Brain microvascular endothelial cell (primary cell): ENCODE measurements at regions not wholly inside any gene's neighbourhood (a gene's known extent, or its start where the extent isn't known, plus 50 kb on each side); places are given as distances from the start of the nearest gene placed in this dataset.

ENCODE experiments used
- DNase-seq: peaks from one replicate; pipeline ENCODE4 v3.0.0-alpha.2; 2020
- H3K27ac ChIP-seq: fragments of 250-450 bp; sonication (Bioruptor Pico); 2 replicates; pipeline ENCODE4 v1.5.1; 2020; ENCODE audit warnings: mild to moderate bottlenecking, moderate library complexity
- H3K27me3 ChIP-seq: fragments of 250-450 bp; sonication (Bioruptor Pico); replicated peaks from 2 replicates; pipeline ENCODE4 v1.5.1; 2020; ENCODE audit warnings: mild to moderate bottlenecking
- H3K36me3 ChIP-seq: fragments of 250-450 bp; sonication (Bioruptor Pico); replicated peaks from 2 replicates; pipeline ENCODE4 v1.5.1; 2020; ENCODE audit warnings: mild to moderate bottlenecking
- H3K4me3 ChIP-seq: 2 replicates; pipeline ENCODE4 v1.5.1; 2011; ENCODE audit warnings: low read depth, mild to moderate bottlenecking, control low read depth, low read length, moderate library complexity
- in situ Hi-C: cut with HindIII; loops from 2 replicates; pipeline ENCODE4 v1.10.0; 2017; ENCODE audit warnings: low sequenced_read_pairs, low pct_ligation_motif_present
- TF ChIP-seq, protein P1 (sequence below): IDR thresholded peaks from 2 replicates; pipeline ENCODE4 v1.5.1; 2011; ENCODE audit warnings: low read depth, mild to moderate bottlenecking, moderate library complexity, low read length, control low read depth, inconsistent platforms; ENCODE audit errors: missing control alignments

DNA sequence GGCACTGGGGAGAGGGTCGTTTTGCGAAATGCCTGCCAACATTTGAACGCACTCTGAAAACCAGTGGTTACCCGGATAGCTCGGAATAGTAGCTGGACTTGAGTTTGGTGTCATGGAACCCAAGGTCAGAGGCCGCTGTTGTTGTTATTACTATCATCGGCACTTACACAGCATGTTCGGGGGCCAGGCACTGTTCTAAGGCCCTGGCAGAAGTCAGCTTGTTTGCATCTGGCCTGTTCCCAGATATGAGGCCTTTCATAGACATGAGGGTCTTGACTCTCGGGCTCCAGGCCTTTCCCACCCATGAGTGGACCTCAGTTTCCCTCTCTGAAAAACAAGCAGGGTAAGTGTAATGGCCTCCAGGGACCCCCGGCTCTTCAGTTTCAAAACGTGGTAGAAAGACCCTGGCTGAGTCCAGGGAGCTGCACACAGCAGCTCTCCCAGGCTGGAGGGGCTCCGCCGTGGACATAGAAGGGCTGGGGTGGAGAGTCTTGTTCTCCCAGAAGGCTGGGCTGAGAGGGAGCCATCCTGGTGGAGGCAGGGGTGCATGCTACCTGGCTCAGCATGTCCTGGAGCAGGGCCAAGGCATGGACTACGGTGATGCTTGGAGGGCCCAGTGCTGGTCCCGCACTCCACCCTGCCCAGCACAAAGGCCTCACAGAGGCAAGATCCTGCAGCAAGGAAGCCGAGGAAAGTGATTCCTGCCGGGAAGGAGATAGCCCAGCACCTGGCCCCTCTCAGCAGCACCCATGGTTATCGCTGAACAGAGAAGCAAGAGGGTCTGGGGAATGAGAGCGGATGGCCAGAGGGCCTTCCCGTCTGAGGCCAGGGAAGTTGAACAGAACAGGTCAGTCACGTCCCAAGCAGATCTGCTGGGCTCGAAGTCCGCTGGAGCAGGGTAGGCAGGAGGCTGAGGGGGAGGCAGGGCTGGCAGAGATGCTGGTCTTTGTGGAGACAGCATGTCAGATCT is 63.5 kb upstream of the C14orf180 start:
- in situ Hi-C loops, result no loop called here
- Histone ChIP-seq H3K4me3 (no peak overlapping the region), H3K36me3 (no peaks in the 10 kb centered on the region), H3K27me3 (no peaks in the 10 kb centered on the region), H3K27ac (no peak overlapping the region)
- TF ChIP-seq, protein P1, sequence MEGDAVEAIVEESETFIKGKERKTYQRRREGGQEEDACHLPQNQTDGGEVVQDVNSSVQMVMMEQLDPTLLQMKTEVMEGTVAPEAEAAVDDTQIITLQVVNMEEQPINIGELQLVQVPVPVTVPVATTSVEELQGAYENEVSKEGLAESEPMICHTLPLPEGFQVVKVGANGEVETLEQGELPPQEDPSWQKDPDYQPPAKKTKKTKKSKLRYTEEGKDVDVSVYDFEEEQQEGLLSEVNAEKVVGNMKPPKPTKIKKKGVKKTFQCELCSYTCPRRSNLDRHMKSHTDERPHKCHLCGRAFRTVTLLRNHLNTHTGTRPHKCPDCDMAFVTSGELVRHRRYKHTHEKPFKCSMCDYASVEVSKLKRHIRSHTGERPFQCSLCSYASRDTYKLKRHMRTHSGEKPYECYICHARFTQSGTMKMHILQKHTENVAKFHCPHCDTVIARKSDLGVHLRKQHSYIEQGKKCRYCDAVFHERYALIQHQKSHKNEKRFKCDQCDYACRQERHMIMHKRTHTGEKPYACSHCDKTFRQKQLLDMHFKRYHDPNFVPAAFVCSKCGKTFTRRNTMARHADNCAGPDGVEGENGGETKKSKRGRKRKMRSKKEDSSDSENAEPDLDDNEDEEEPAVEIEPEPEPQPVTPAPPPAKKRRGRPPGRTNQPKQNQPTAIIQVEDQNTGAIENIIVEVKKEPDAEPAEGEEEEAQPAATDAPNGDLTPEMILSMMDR, result no peak
- DNase-seq, result no peak

DNA sequence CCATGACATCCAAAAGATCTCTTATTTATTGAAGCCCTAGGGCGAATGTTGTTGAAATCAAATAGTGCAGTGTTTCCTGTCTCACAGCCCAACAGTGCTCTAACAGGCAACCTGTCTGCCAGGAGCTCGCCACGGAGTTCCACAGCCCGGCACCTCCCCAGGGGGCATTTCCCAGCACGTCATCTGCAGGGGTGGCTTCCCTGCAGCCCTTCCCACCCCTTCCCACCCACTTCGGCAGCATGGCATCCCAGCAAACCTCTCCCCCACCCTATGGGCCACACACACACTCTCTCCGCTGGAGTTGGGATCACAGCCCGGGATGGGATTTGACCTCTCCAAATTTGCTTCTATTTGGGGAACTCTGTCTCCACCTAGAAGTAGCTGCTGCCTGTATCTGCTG is 62.7 kb upstream of the C14orf180 start:
- TF ChIP-seq, protein P1, result no peak
- Histone ChIP-seq H3K36me3 (no peaks in the 10 kb centered on the region), H3K27me3 (no peaks in the 10 kb centered on the region), H3K4me3 (no peak overlapping the region), H3K27ac (no peak overlapping the region)
- in situ Hi-C loops, result no loop called here
- DNase-seq, result no peak

DNA sequence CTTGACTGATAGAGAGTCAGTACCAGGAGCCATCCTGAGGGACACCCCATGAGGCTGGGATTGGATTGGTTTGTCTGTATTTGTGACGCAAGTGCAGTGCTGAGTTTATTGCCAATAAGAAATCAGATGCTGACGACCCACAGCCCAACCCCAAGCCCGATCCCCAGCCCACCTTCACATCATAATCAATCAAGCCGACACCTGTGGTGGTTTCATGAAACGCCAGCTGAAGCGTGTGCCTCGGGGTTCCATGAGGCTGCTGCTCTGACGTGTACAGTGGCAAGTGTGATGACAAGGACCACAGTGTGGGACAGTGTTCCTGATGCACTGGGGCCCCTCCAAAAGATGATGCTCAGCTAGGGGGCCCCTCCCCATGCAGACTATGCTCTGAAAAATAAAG is 62.1 kb upstream of the C14orf180 start:
- TF ChIP-seq, protein P1, result no peak
- in situ Hi-C loops, result no loop called here
- DNase-seq, result no peak
- Histone ChIP-seq H3K36me3 (no peaks in the 10 kb centered on the region), H3K27me3 (no peaks in the 10 kb centered on the region), H3K4me3 (no peak overlapping the region), H3K27ac (no peak overlapping the region)

DNA sequence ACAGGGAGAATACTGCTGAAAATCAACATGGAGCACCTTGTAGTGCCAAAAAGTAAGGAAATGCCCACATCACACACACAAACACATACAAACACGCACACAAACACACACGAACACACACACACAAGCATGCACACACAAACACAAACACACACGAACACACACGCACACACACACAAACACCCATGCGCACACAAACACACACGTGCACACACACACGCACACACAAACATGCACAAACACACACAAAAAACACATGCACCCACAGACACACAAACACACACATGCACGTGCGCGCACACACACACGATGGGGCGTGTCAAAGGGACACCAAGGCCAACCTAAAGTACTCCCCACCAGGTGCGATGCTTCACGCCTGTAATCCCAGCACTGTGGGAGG is 61.7 kb upstream of the C14orf180 start:
- Histone ChIP-seq H3K27ac (no peak overlapping the region), H3K4me3 (no peak overlapping the region), H3K27me3 (no peaks in the 10 kb centered on the region), H3K36me3 (no peaks in the 10 kb centered on the region)
- TF ChIP-seq, protein P1, result no peak
- in situ Hi-C loops, result no loop called here
- no peak for DNase-seq

DNA sequence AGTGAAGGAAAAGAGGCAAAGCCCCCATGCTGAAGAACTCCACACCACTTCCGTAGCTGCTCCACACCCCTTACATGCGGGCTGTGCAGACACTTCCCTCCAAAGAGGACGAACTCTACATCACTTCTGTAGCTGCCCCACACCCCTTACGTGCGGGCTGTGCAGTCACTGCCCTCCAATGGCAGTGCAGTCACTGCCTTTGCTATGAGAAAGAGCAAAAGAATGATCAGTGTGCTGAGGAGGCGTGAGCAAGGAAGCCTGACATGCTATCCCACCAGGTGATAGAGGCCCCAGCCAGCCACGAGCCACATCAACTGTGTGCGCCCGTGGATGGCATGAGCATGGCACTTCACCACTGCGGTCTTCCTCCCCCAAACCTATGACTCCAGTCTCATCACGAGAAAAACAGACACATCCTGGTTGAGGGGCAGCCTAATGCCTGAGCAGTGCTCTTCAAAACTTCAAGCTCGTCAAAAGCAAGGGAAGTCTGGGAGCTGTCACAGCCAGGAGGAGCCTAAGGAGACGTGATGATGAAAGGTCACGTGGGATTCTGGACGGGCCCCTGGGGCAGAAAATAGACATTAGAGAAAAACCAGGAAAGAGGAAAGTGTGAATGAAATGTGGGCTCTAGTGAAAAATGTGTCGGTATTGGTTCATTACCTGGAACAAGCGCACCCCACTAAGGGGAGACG is 60.8 kb upstream of the C14orf180 start:
- no peaks in the 10 kb centered on the region for H3K36me3 ChIP-seq
- H3K27ac ChIP-seq, result no peak overlapping the region
- H3K27me3 ChIP-seq, result no peaks in the 10 kb centered on the region
- in situ Hi-C loops, result no loop called here
- DNase-seq, result no peak
- TF ChIP-seq, protein P1, result no peak
- no peak overlapping the region for H3K4me3 ChIP-seq
